Activated naive CD4-positive, alpha-beta T cell treated with anti-CD3 and anti-CD28 coated beads, Interleukin-2, amount 10 ng/mL, durations not matched to agents 7 days and 5 days (primary cell): ENCODE measurements at regions not wholly inside any gene's neighbourhood (a gene's known extent, or its start where the extent isn't known, plus 50 kb on each side); places are given as distances from the start of the nearest gene placed in this dataset.

Source experiments
- CTCF ChIA-PET: fragments of 350-600 bp; sonication (Branson Sonifier 250); formaldehyde crosslinking; loops from one replicate; lab custom pipeline; 2021; ENCODE audit warnings: antibody characterized with exemption; lab: Charles Lee
- DNase-seq: peaks from one replicate; pipeline ENCODE4 v3.0.0-alpha.2; 2020
- H3K27ac Mint-ChIP-seq: one replicate; pipeline ENCODE4 v1.8.0; 2021; ENCODE audit warnings: mild to moderate bottlenecking, moderate library complexity, mixed read lengths
- H3K27me3 Mint-ChIP-seq: one replicate; pipeline ENCODE4 v1.8.0; 2021; ENCODE audit warnings: mild to moderate bottlenecking, mixed read lengths
- H3K36me3 Mint-ChIP-seq: one replicate; pipeline ENCODE4 v1.8.0; 2021; ENCODE audit warnings: mixed read lengths
- H3K4me1 Mint-ChIP-seq: one replicate; pipeline ENCODE4 v1.8.0; 2021; ENCODE audit warnings: mixed read lengths
- H3K4me3 Mint-ChIP-seq: one replicate; pipeline ENCODE4 v1.8.0; 2021; ENCODE audit warnings: mild to moderate bottlenecking, moderate library complexity, mixed read lengths
- H3K9me3 Mint-ChIP-seq: one replicate; pipeline ENCODE4 v1.8.0; 2021; ENCODE audit warnings: mixed read lengths

- Mint-ChIP-seq H3K9me3 (peaks cover 10% of the 10 kb centered on the region), H3K4me3 (no peak overlapping the region), H3K27me3 (no peaks in the 10 kb centered on the region), H3K4me1 (no peaks in the 10 kb centered on the region), H3K36me3 (no peaks in the 10 kb centered on the region), H3K27ac (no peak overlapping the region)
- no peak for DNase-seq
- CTCF ChIA-PET = no interaction called here
Measured at GRCh38 chr5:19388391-19388790, 599.6 kb downstream of the CDH18 start.

- no peak for DNase-seq
- H3K9me3 Mint-ChIP-seq = peaks cover 9% of the 10 kb centered on the region
- CTCF ChIA-PET = no interaction called here
- H3K4me3 Mint-ChIP-seq = no peak overlapping the region
- no peaks in the 10 kb centered on the region for H3K27me3 Mint-ChIP-seq
- H3K36me3 Mint-ChIP-seq = no peaks in the 10 kb centered on the region
- no peak overlapping the region for H3K27ac Mint-ChIP-seq
- no peaks in the 10 kb centered on the region for H3K4me1 Mint-ChIP-seq
Measured at GRCh38 chr5:19401032-19401431, 587.0 kb downstream of the CDH18 start.

GRCh38 chr5:19406576-19407365, 581.2 kb downstream of the CDH18 start:
- no peaks in the 10 kb centered on the region for H3K27me3 Mint-ChIP-seq
- H3K4me3 Mint-ChIP-seq = no peak overlapping the region
- H3K9me3 Mint-ChIP-seq = peaks cover 21% of the 10 kb centered on the region
- H3K27ac Mint-ChIP-seq = no peak overlapping the region
- no peaks in the 10 kb centered on the region for H3K36me3 Mint-ChIP-seq
- no peak for DNase-seq
- CTCF ChIA-PET = no interaction called here
- no peaks in the 10 kb centered on the region for H3K4me1 Mint-ChIP-seq

- Mint-ChIP-seq H3K27me3 (no peaks in the 10 kb centered on the region), H3K4me3 (no peak overlapping the region), H3K36me3 (no peaks in the 10 kb centered on the region), H3K4me1 (no peaks in the 10 kb centered on the region), H3K27ac (no peak overlapping the region), H3K9me3 (peaks cover 22% of the 10 kb centered on the region)
- no peak for DNase-seq
- CTCF ChIA-PET = no interaction called here
Measured at GRCh38 chr5:19408149-19408548, 579.9 kb downstream of the CDH18 start.

- Mint-ChIP-seq H3K27ac (no peak overlapping the region), H3K4me1 (no peaks in the 10 kb centered on the region), H3K9me3 (peaks cover 16% of the 10 kb centered on the region)
Measured at GRCh38 chr5:19411936-19412335, 576.1 kb downstream of the CDH18 start.

More at GRCh38 chr5:19411936-19412335, 576.1 kb downstream of the CDH18 start:
- Mint-ChIP-seq H3K27me3 (no peaks in the 10 kb centered on the region), H3K36me3 (no peaks in the 10 kb centered on the region), H3K4me3 (no peak overlapping the region)
- CTCF ChIA-PET = no interaction called here
- DNase-seq = no peak
